H7 (cell line): ENCODE measurements at regions not wholly inside any gene's neighbourhood (a gene's known extent, or its start where the extent isn't known, plus 50 kb on each side); places are given as distances from the start of the nearest gene placed in this dataset.

Experiments used
- DNase-seq: peaks from one replicate; pipeline ENCODE4 v3.0.0; 2012
- H3K27me3 ChIP-seq: 2 replicates; pipeline ENCODE4 v1.6.0; 2011; ENCODE audit warnings: mild to moderate bottlenecking, low read length; ENCODE audit not compliant: control insufficient read depth, insufficient read depth
- H3K36me3 ChIP-seq: replicated peaks from 2 replicates; pipeline ENCODE4 v1.5.1; 2011; ENCODE audit warnings: low read length; ENCODE audit not compliant: control insufficient read depth, insufficient read depth
- H3K4me3 ChIP-seq: 2 replicates; pipeline ENCODE4 v1.5.1; 2011; ENCODE audit warnings: low read depth, mild to moderate bottlenecking, control low read depth, low read length, moderate library complexity; ENCODE audit not compliant: insufficient read depth

GRCh38 chr9:88784960-88785359 lies 206.3 kb upstream of the S1PR3 start:
- no peaks in the 10 kb centered on the region for H3K27me3 ChIP-seq
- no peak overlapping the region for H3K4me3 ChIP-seq
- DNase-seq: no peak
- no peaks in the 10 kb centered on the region for H3K36me3 ChIP-seq

DNA sequence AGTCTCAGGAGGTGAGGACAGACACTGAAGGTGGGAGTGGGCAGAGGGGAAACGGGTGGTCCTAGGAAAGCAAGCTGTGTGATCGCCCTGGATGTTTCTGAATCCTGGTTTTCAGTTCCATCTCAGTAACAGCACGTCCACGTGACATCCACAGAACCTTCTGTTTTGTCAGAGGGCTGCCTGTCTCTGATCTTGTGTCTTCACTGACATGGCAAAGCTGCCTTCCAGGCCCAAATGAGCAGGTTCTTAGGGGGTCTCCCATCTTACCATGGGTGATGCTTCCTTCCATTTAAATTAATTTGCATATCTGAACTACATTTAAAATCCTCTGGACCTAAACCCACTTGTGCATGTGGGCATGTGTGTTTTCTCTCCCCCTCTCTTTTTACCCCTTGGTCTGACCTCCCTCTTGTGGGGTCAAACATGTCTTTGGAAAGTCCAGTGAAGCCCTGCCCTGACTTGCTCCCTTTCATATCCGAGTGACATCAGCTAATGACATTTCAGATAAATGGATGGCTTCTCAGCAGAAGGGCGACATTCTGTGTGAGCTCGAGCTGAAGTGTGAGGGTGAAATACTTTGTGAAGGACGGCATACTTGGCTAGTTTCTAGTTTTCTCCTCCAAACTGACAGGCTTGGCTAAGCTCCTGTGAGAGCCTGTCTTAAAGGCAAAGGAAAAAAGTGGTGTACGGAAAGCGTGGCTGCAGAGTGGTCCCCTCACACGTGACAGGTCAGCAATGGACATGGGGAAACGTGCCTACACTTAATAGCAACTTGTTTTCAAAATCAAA lies 204.8 kb upstream of the S1PR3 start:
- no peaks in the 10 kb centered on the region for H3K36me3 ChIP-seq
- no peak for DNase-seq

DNA sequence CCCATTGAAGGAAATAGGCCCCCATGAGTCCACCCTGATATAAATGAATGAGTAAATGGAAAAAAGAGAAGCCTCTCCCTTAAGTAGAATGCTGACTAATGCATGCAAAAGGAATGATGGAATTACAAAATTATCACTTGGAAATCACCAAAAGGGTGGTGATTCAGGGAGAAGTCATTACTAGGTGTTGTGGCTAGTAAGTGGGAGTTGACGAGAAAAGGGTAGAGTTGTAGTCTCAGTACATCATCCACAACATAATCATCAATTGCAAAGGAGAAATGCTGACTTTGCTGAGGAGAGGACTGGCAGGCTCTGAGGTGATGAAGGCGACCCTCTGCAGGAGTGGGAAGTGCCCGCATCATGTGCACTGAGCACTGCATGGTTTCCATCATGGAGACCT lies 201.5 kb upstream of the S1PR3 start:
- H3K27me3 ChIP-seq: no peaks in the 10 kb centered on the region
- DNase-seq: no peak
- no peak overlapping the region for H3K4me3 ChIP-seq
- H3K36me3 ChIP-seq: no peaks in the 10 kb centered on the region

More for the DNA sequence above, 204.8 kb upstream of the S1PR3 start:
- no peaks in the 10 kb centered on the region for H3K27me3 ChIP-seq
- no peak overlapping the region for H3K4me3 ChIP-seq

DNA sequence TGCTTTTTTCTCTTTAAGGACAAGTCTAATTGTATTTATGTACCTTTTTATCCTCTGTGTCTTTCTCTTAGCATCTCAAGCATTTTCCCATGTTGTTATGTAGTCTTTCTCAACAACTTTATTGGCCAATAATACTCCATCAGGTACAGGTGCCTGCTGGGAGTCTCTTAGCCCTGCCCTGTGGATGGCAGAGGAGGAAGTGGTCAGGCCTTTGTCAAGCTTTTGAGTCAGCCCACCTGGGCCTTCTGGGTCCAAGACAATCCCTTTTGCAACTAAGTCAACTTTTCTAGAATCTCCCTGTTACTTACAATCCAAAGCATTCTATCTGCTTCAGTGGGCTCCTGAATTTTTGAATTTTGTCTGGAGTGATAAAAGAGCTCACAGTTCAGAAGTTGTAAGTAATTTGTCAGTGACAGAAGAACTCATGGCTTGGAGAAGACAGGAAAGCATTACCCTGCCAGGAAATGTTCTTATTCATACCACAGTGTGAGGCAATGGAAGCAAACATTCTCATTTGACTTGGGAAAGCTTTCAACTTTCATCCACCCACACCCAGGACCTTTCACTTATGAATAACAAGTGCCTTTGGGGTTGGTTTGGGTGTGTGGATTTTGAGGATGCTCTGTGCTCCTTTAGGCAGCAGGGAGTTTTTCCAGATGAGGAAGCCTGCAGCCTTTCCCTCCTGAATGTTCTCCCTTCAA lies 200.0 kb upstream of the S1PR3 start:
- Histone ChIP-seq H3K27me3 (no peaks in the 10 kb centered on the region), H3K4me3 (no peak overlapping the region), H3K36me3 (no peaks in the 10 kb centered on the region)
- DNase-seq: no peak

GRCh38 chr9:88792502-88792901 lies 198.8 kb upstream of the S1PR3 start:
- Histone ChIP-seq H3K27me3 (no peaks in the 10 kb centered on the region), H3K36me3 (no peaks in the 10 kb centered on the region), H3K4me3 (no peak overlapping the region)
- DNase-seq: no peak

- no peak overlapping the region for H3K4me3 ChIP-seq
These were observed 197.2 kb upstream of the S1PR3 start for GRCh38 chr9:88794100-88794499.

GRCh38 chr9:88796947-88797346 lies 194.3 kb upstream of the S1PR3 start:
- Histone ChIP-seq H3K27me3 (no peaks in the 10 kb centered on the region), H3K4me3 (no peak overlapping the region), H3K36me3 (no peaks in the 10 kb centered on the region)
- no peak for DNase-seq

More at GRCh38 chr9:88794100-88794499, 197.2 kb upstream of the S1PR3 start:
- no peak for DNase-seq
- Histone ChIP-seq H3K27me3 (no peaks in the 10 kb centered on the region), H3K36me3 (no peaks in the 10 kb centered on the region)

GRCh38 chr9:88798476-88798875 lies 192.8 kb upstream of the S1PR3 start:
- no peaks in the 10 kb centered on the region for H3K36me3 ChIP-seq
- no peaks in the 10 kb centered on the region for H3K27me3 ChIP-seq
- H3K4me3 ChIP-seq: no peak overlapping the region
- no peak for DNase-seq

GRCh38 chr9:88799541-88800328 lies 191.5 kb upstream of the S1PR3 start:
- no peak overlapping the region for H3K4me3 ChIP-seq
- no peaks in the 10 kb centered on the region for H3K36me3 ChIP-seq
- H3K27me3 ChIP-seq: no peaks in the 10 kb centered on the region
- no peak for DNase-seq

DNA sequence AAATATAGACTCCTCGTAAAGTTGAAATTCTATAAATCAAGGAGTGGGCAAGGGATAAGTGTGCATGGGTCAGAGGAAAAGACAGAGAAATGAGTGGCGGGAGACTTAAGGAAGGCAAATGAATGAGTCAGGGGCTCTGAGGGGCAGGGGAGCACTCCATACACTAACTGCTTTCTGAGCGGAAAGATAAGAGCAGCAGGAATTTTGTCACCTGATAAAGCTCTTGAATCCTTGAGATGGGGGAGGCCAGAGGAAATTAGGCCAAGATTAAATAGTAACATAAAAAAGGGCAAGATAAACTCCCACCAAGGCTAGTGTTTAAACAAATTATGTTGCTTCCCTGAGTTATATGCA lies 191.0 kb upstream of the S1PR3 start:
- Histone ChIP-seq H3K27me3 (no peaks in the 10 kb centered on the region), H3K4me3 (no peak overlapping the region), H3K36me3 (no peaks in the 10 kb centered on the region)
- no peak for DNase-seq

DNA sequence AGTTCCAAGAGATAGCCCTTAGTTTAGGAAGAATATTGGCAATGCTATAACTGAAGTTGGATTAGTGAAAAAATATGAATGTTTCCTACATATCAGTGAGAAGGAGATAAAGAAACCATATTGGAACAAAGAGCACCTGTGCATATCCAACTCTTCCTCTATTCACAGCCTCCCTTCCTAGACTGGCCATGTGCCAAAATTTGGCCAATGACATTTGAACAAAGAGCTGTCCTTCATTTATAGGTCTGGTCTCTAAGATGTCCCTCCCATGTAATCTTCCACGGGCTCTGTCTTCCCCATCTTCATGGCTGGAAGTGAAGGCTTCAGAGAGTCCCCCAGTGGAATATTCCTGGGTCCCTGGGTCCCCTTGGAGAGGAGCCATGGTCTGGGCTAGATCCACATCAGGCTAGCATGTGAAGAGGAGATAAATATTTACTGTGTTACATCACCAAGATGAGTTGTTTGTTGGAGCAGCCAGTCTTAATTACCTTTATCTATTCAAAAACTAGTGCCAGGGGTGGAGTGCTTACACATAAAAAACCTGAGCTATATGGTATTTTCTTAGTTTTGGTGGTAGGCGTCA lies 190.0 kb upstream of the S1PR3 start:
- DNase-seq: no peak
- Histone ChIP-seq H3K4me3 (no peak overlapping the region), H3K27me3 (no peaks in the 10 kb centered on the region), H3K36me3 (no peaks in the 10 kb centered on the region)

GRCh38 chr9:88802533-88802932 lies 188.7 kb upstream of the S1PR3 start:
- no peaks in the 10 kb centered on the region for H3K36me3 ChIP-seq
- no peak for DNase-seq
- H3K4me3 ChIP-seq: no peak overlapping the region
- no peaks in the 10 kb centered on the region for H3K27me3 ChIP-seq

DNA sequence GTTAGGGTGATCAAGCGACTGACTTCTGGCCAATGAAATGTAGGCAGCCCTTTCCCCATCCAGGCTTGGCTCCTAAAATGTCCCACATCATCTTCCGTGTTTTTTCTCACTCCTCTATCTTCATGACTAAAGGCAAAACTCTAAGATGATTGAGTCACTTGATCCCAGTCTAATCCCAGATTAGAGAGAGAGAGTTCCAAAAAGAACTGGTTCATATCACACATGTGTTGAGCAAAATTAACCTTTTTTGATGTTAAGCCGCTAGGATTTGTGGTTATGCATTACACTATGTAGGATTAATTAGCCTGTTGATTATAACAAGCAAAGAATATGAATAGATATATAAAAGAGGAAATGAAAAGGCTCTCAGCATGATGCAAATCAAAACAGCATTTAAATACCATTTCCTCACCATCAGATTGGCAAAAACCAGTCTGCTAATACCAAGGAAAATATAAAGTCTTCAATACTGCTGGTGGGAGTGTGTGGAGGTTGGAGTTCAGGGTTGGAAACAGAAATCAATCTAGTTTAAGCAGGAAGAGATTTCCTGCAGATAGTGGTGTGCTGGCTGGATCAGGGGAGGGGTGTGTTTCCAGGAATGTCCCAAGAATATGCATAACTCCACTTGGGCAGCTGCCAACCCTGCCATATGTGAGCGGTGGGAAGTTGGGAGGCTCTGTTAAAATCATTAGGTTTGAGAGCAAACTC lies 187.6 kb upstream of the S1PR3 start:
- Histone ChIP-seq H3K4me3 (no peak overlapping the region), H3K36me3 (no peaks in the 10 kb centered on the region), H3K27me3 (no peaks in the 10 kb centered on the region)
- DNase-seq: no peak

GRCh38 chr9:88804254-88804596 lies 187.0 kb upstream of the S1PR3 start:
- H3K36me3 ChIP-seq: no peaks in the 10 kb centered on the region
- H3K27me3 ChIP-seq: no peaks in the 10 kb centered on the region
- H3K4me3 ChIP-seq: no peak overlapping the region
- DNase-seq: no peak
